ENCODE measurements at regions not wholly inside any gene's neighbourhood (a gene's known extent, or its start where the extent isn't known, plus 50 kb on each side); places are given as distances from the start of the nearest gene placed in this dataset.
"Not testable (repeated sequence)": the region's sequence is repeated elsewhere in the genome, so short reads cannot be mapped to it uniquely, and the experiment has no call there.

GRCh38 chr9:42656789-42657188, 473.3 kb downstream of the SPATA31A6 start:
- not testable (repeated sequence) for DNase-seq

DNA sequence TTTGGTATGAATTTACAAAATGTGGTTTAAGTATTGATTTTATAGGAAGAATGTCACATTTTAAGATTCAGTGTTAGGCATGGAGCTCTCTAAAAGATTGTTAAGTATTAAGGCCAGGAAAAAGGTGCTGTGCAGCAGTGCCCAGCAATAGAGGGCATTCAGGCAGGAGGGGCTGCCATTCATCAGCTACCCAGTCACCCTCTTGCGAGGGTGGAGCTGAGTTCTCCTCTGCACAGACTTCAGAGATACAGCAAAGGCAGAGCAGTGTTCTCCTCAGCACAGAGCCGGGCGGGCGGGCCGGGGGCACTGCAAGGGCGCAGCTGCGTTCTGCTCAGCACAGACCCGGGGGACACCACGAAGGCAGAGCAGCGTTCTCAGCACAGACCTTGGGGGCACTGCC, 474.0 kb downstream of the SPATA31A6 start:
- DNase-seq: not testable (repeated sequence)

DNA sequence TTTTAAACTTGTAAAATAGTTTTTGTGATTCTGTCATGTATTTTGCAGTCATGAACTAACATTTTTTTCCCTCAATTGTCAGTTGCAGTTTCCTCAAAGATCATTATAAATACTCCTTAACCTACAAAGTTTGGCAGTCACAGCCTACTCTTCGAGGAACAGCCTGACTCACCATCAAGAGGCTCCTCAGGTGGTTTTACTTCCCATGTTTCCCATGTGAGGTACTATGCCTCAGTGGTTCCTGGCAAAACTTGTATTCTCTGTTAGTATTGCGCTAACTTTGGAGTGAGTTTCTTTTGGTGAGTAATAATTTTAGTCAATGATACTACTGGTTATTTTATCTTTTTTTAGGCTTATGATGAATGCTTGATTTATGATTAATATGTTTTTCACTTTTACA, 513.7 kb downstream of the SPATA31A6 start:
- not testable (repeated sequence) for DNase-seq

DNA sequence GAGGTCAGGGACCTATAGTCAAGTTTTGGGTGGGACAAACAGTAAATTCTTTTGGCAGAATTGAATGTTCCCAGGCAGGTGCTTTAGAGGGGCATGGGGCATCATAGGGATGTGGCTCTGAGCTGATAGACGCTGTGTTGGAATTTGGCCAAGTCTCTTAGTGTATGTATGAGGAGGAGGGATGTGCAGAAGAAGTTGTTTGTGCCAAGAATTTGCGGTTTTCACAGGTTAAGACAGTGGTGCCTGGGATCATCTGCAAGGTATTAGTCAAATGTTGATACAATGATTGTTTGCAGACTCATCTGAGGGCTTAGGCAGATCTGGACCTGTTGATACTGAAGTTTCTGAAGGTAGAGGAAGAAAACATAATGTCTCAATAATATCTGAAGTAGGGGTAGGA, 519.4 kb downstream of the SPATA31A6 start:
- not testable (repeated sequence) for DNase-seq

- peak; percentile 72 for DNase-seq
Measured at GRCh38 chr9:42724841-42725835, 541.7 kb downstream of the SPATA31A6 start.

DNA sequence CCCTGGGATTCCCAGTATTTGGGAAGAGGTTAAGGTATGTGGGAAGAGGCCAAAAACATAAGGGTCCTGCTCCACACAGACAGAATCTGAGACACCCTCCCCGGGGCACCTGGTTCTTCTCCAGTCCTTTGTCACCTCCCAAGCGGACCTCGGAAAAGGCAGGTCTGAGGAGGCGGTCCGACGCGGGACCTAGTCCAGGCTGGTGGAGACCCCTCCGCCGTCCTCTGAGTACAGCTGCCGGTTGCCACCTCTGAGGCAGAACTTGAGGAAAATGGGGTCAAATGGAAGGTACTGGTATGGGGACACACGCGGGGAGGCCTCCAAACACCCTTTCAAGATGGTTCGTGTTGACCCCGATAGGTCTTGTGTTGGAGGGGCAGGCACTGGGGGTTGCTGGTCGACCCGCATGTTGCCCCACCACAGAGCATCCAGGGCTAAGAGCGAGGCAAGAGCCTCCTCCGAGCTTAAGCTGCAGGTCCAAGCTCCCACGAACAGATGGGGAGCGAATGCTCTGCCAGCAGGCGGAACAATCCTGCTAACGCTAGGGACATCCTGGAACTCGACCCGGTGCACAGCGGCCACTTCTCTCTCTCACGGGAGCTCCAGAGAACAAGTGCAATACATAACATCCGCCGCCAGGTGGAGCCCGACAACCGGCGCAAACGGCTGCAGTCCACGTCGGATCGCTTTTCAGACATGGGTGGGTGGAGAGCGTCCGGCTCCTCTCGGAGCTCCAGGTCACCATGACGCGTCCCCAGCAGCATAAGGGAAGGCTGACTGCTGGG, 559.8 kb downstream of the SPATA31A6 start:
- peak; percentile 51 for DNase-seq

DNA sequence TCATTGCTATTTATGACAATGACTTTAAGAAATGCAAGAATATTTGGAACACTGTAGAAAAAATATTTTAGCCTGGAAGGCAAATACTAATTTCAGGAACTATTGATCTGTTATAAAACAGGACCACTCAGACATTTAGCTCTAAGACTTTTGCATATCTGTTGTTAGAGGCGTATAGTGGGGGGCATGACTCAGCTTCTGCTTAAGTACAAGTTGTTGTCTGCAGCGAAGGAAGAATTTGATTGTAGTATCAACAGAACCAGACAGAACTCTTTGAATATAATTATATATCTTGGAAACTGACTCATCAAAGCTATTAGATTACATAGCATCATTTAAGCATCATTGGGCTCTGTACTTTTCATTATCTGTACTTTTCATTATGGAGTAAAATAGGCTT, 573.8 kb downstream of the SPATA31A6 start:
- not testable (repeated sequence) for DNase-seq

DNA sequence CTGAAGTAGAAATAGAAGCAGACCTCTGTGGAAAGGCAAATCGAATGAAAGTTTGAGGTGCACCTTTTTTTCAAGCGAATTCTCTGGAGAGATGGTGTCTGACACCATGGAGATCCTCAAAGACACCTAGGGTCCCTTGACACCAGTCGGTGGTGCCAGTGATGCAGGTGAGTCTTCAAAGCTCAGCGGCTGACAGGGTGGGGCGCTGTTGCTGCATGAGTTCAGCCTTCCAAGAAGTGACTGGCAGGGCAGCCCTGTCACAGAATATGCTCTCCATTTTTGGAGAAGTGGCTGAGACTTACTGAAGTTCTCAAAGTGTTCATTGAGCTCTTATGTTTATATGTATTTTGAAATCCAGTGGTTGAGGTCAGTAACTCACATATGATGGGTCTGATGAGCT, 575.9 kb downstream of the SPATA31A6 start:
- not testable (repeated sequence) for DNase-seq

DNA sequence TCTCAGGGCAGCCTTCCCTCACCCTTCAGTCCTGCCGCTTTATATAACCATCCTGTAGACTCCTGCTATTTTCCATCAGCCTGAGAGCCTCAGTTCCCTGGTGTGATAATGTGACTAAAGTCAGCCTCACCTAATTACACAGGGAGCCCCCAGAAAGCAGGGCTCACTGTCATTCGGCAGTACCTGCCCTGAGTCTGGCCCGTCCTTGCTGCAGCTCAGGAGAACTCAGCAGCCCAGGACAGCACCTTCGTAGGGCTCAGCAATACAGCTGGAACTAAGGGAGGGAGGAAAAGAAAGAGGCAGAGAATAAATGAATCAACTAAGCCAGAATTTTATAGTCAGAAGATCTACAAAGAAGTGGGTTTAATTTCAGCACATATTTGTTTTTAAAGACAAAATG, 598.7 kb downstream of the SPATA31A6 start:
- not testable (repeated sequence) for DNase-seq

DNA sequence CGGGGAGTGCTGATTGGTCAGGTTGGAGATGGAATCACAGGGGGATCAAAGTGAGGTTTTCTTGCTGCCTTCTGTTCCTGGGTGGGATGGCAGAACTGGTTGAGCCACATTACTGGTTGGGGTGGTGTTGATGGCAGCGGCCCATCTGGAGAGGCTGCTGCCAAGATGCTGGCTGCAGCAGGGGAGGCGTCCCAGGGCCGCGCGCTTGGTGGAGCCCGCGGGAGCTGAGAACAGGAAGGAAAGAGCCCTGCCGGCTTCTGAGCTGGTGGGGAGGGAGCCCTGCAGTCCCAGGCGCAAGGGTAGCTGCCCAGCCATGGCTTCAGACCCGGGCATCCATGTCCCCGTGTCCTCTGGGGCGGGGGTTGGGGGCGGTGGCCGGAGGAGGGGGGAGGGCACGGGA, 609.3 kb downstream of the SPATA31A6 start:
- not testable (repeated sequence) for DNase-seq

- DNase-seq: not testable (repeated sequence)
Measured at GRCh38 chr9:42798571-42798970, 615.1 kb downstream of the SPATA31A6 start.

GRCh38 chr9:42802716-42803115, 619.3 kb downstream of the SPATA31A6 start:
- DNase-seq: not testable (repeated sequence)

- not testable (repeated sequence) for DNase-seq
Measured at GRCh38 chr9:42806674-42807073, 623.2 kb downstream of the SPATA31A6 start.

DNA sequence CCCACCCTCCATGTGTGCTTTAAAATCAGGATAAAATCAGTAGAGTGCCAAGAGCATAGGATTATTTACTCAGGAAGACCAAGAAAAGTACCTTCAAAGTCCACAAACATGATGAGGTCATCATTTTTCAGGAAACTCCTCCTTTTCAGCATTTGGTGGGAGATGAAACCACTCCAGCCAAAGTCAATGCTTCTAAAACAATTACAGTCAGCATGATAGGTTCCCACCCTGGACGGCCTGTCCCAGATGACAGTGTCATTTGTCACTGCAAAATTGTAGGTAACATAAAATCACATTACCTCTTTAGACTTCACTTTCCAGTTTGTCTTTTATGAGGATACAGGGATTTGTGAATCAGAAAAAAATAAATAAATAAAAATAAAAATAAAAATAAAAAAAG, 638.0 kb downstream of the SPATA31A6 start:
- DNase-seq: not testable (repeated sequence)

DNA sequence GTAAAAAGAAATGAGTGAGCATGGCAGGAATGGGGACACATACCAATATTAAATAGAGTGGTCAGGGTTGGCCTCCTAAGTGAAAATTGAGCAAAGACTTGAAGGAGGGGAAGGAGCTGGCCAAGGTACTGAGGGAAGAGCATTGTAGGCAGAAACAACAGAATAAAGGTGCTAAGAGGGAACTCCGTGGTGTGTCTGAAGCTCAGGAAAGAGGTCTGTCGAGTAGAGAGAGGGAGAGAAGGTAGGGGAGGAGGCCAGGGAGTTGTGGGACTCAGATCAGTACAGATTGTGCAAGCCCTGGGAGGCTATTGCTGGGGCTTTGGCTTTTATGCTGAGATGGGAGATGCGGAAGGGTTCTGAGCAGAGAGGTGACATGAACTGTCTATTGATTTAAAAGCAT, 664.7 kb downstream of the SPATA31A6 start:
- not testable (repeated sequence) for DNase-seq

DNA sequence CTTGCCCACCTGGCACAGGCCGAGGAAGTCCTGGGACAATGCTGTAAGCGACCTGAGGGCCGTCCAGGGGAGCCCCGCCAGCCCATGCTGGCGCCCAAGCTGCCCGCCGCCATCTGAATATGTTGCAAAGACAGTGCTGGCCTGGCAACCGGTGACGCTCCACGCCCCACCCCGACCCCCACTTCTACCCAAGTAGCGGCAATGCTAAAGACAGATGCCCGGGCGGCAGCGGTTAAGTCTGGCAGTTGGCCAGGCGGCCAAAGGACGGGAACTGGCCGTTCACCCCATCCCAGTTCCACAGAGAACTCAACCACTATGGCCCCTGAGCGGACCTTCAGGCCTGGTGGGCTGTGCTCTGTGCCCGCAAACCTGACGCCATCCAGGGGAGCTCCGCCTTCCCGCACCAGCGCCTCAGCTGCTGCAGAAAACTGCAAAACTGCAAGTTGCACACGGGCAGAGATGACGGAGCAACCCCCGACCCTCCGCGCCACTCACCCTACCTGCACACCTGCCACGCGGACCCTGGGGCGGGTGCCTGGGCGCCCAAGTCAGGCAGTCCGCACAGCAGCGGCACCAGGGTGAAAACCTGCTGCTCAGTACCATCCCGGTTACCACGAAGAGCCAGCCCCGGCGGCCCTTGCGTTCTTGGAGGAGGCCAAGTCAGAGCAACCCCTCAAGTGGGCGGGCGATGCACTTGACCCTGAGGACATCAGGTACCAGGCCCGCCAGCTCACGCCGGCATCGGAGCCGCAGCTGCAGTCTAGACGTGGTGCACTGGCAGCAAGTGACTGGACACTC, 667.6 kb downstream of the SPATA31A6 start:
- not testable (repeated sequence) for DNase-seq

- DNase-seq: not testable (repeated sequence)
Measured at GRCh38 chr9:42851701-42852100, 668.2 kb downstream of the SPATA31A6 start.

DNA sequence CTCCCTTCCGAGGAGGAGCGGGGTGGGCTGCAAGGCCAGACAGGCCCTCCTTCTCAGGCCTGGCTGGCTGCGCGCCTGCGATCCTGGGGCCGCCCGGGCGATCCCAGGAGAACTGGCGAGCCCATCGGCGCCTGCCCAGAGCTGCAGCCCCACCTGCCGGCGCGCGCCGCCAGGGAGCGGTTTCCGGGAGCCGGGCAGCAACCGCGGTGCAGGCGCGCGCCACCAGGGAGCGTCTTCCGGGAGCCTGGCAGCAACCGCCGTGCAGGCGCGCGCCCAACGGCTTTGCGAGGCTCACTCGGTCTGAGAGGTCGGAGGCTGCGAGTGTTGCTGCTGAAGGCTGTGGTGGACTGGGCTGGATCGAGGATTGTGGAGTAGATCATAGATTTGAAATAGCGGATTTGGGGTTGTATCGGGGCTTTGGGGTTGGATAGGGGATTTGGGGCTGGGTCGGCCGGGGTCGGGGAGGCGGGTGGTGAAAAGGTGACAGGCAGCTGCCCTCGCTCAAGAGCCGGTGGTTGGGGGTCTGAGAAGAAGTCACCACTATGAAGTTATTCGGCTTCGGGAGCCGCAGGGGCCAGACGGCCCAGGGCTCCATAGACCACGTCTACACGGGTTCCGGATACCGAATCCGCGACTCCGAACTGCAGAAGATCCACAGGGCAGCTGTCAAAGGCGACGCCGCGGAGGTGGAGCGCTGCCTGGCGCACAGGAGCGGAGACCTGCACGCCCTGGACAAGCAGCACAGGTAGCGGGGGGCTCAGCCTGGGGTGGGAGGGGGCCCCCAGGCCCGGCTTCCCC, 668.9 kb downstream of the SPATA31A6 start:
- DNase-seq: not testable (repeated sequence)

DNA sequence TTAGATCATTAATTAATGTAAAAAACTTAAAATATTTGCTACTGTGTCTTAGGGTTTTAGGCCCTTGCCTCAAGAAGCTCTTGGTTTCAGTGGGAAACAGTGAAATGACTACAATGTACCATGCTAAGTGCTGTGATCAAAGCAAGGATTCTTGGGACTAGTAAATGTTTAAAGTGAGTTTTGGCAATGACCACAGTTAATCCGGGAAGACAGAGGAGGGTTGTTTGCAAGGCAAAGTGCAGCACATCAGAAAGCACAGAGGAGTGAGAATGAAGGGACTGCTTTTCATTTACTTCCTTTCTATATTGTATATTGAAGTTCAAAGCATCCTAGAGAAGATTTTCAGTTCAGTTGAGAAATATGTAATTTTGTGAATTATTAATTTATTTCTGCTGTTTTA, 676.7 kb downstream of the SPATA31A6 start:
- DNase-seq: not testable (repeated sequence)

GRCh38 chr9:42862465-42862864, 679.0 kb downstream of the SPATA31A6 start:
- not testable (repeated sequence) for DNase-seq
